VCaP (cell line): ENCODE measurements at regions not wholly inside any gene's neighbourhood (a gene's known extent, or its start where the extent isn't known, plus 50 kb on each side); places are given as distances from the start of the nearest gene placed in this dataset.

ENCODE experiments used
- H3K27ac ChIP-seq: fragments of 450-650 bp; 2 replicates; pipeline ENCODE4 v1.5.1; 2017
- CTCF ChIP-seq: fragments of 450-650 bp; conservative IDR thresholded peaks from 2 replicates; pipeline ENCODE4 v1.5.1; 2017; ENCODE audit warnings: mild to moderate bottlenecking, moderate library complexity

- TF ChIP-seq CTCF: peak; percentile 80
- no peak overlapping the region for H3K27ac ChIP-seq
Measured at GRCh38 chr14:60349663-60350365, 100.8 kb downstream of the PPM1A start.

- no peak for TF ChIP-seq CTCF
- no peak overlapping the region for H3K27ac ChIP-seq
Measured at GRCh38 chr14:60350366-60350720, 101.3 kb downstream of the PPM1A start.

- no peak for TF ChIP-seq CTCF
- H3K27ac ChIP-seq: no peak overlapping the region
Measured at GRCh38 chr14:60353420-60353819, 104.4 kb downstream of the PPM1A start.

- TF ChIP-seq CTCF: no peak
- H3K27ac ChIP-seq: no peak overlapping the region
Measured at GRCh38 chr14:60355768-60356167, 106.7 kb downstream of the PPM1A start.

- TF ChIP-seq CTCF: no peak
- no peak overlapping the region for H3K27ac ChIP-seq
Measured at GRCh38 chr14:60356386-60356785, 107.4 kb downstream of the PPM1A start.

GRCh38 chr14:60356906-60357550 is 108.0 kb downstream of the PPM1A start:
- no peak overlapping the region for H3K27ac ChIP-seq
- TF ChIP-seq CTCF: no peak

GRCh38 chr14:60357551-60358149 is 108.6 kb downstream of the PPM1A start:
- H3K27ac ChIP-seq: no peak overlapping the region
- TF ChIP-seq CTCF: no peak
